Peyer's patch (tissue), 4 donors: ENCODE measurements at regions not wholly inside any gene's neighbourhood (a gene's known extent, or its start where the extent isn't known, plus 50 kb on each side); places are given as distances from the start of the nearest gene placed in this dataset.

ENCODE experiments used
- POLR2A ChIP-seq, 2 donors: fragments of 450-650 bp; IDR thresholded peaks; one replicate each; pipeline ENCODE4 v1.5.1; 2017; ENCODE audit warnings: antibody characterized with exemption in 2 of 2, mild to moderate bottlenecking in 2 of 2, moderate library complexity in 2 of 2
- TF ChIP-seq, protein P1 (sequence below), 6 experiments: fragments of 450-650 bp in 4 of 6; fragments of 200-600 bp in 2 of 6; sonication (generic) in 1 of 6; IDR thresholded peaks; one replicate each; pipeline ENCODE4 v1.5.1; 2017 to 2019; ENCODE audit warnings: antibody characterized with exemption in 6 of 6, mild to moderate bottlenecking in 3 of 6, moderate library complexity in 1 of 6

DNA sequence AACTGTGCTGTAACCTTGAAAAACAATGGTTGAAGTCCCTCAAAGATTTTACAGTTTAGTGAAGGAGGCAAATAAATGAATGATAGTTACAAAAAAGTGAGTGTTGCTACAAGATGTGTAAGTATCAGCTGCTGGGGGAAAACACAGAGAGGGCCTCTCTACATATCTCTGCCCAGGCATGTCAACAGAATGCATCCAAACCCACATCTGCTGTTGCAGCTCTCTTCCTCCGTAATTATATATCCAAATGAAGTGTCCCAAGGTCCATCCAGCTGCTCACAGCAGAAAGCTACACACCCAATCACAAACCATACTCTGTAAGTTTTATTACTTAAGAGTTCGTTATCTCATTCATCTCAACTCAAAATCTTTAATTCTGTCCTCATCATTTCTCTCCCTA, 584.6 kb downstream of the ANXA1 start:
- TF ChIP-seq, protein P1, sequence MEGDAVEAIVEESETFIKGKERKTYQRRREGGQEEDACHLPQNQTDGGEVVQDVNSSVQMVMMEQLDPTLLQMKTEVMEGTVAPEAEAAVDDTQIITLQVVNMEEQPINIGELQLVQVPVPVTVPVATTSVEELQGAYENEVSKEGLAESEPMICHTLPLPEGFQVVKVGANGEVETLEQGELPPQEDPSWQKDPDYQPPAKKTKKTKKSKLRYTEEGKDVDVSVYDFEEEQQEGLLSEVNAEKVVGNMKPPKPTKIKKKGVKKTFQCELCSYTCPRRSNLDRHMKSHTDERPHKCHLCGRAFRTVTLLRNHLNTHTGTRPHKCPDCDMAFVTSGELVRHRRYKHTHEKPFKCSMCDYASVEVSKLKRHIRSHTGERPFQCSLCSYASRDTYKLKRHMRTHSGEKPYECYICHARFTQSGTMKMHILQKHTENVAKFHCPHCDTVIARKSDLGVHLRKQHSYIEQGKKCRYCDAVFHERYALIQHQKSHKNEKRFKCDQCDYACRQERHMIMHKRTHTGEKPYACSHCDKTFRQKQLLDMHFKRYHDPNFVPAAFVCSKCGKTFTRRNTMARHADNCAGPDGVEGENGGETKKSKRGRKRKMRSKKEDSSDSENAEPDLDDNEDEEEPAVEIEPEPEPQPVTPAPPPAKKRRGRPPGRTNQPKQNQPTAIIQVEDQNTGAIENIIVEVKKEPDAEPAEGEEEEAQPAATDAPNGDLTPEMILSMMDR (IDR thresholded peaks at IDR 0.05), result no peak
- TF ChIP-seq POLR2A (IDR thresholded peaks at IDR 0.05), result no peak
